NT2/D1 (cell line): ENCODE measurements at regions not wholly inside any gene's neighbourhood (a gene's known extent, or its start where the extent isn't known, plus 50 kb on each side); places are given as distances from the start of the nearest gene placed in this dataset.

ENCODE experiments used
- YY1 ChIP-seq: IDR thresholded peaks from 2 replicates; pipeline ENCODE4 v1.6.1; 2011; ENCODE audit not compliant: insufficient read length, insufficient read depth
- ZNF274 ChIP-seq: IDR thresholded peaks from 2 replicates; pipeline ENCODE4 v1.6.1; 2011; ENCODE audit warnings: mild to moderate bottlenecking, low read depth, low read length

- TF ChIP-seq ZNF274: no peak
- TF ChIP-seq YY1: no peak
Observed at GRCh38 chr18:57915865-57916582, 112.9 kb upstream of the ATP8B1 start.
